Neural crest cell (in vitro differentiated cells): ENCODE measurements at regions not wholly inside any gene's neighbourhood (a gene's known extent, or its start where the extent isn't known, plus 50 kb on each side); places are given as distances from the start of the nearest gene placed in this dataset.

Experiments used
- DNase-seq: peaks from one replicate; pipeline ENCODE4 v3.0.0; 2021; ENCODE audit warnings: low read depth, mixed read lengths, low spot score
- H3K27ac Mint-ChIP-seq: one replicate; pipeline ENCODE4 v1.8.0; 2021; ENCODE audit warnings: mild to moderate bottlenecking, mixed read lengths; ENCODE audit not compliant: unreplicated experiment
- H3K27me3 Mint-ChIP-seq: 2 replicates; pipeline ENCODE4 v1.8.0; 2021; ENCODE audit warnings: low read depth, mild to moderate bottlenecking, mixed read lengths
- H3K36me3 Mint-ChIP-seq: 2 replicates; pipeline ENCODE4 v1.8.0; 2021; ENCODE audit warnings: low read depth, mild to moderate bottlenecking, mixed read lengths
- H3K4me1 Mint-ChIP-seq: 2 replicates; pipeline ENCODE4 v1.8.0; 2021; ENCODE audit warnings: mixed read lengths
- H3K4me3 Mint-ChIP-seq: one replicate; pipeline ENCODE4 v1.8.0; 2021; ENCODE audit warnings: mild to moderate bottlenecking, mixed read lengths
- H3K9me3 Mint-ChIP-seq: 2 replicates; pipeline ENCODE4 v1.8.0; 2021; ENCODE audit warnings: mixed read lengths
- CTCF ChIP-seq: fragments of 200-600 bp; sonication (generic); conservative IDR thresholded peaks from 2 replicates; pipeline ENCODE4 v1.5.0; 2021; ENCODE audit warnings: antibody characterized with exemption, mild to moderate bottlenecking

GRCh38 chr4:89521826-89522225 lies 214.2 kb upstream of the GPRIN3 start:
- no peak for TF ChIP-seq CTCF
- Mint-ChIP-seq H3K4me3 (no peak overlapping the region), H3K27ac (no peak overlapping the region), H3K36me3 (no peaks in the 10 kb centered on the region), H3K9me3 (peaks cover 6% of the 10 kb centered on the region), H3K4me1 (no peaks in the 10 kb centered on the region), H3K27me3 (no peaks in the 10 kb centered on the region)
- DNase-seq: no peak

- no peak for TF ChIP-seq CTCF
- no peak for DNase-seq
- H3K27ac Mint-ChIP-seq: no peak overlapping the region
- no peaks in the 10 kb centered on the region for H3K36me3 Mint-ChIP-seq
- no peak overlapping the region for H3K4me3 Mint-ChIP-seq
- H3K27me3 Mint-ChIP-seq: no peaks in the 10 kb centered on the region
- no peaks in the 10 kb centered on the region for H3K4me1 Mint-ChIP-seq
- H3K9me3 Mint-ChIP-seq: no peaks in the 10 kb centered on the region
These were observed 212.2 kb upstream of the GPRIN3 start for GRCh38 chr4:89519771-89520320.

- no peak for DNase-seq
- H3K4me1 Mint-ChIP-seq: no peaks in the 10 kb centered on the region
- H3K4me3 Mint-ChIP-seq: no peak overlapping the region
- H3K27me3 Mint-ChIP-seq: no peaks in the 10 kb centered on the region
- H3K36me3 Mint-ChIP-seq: no peaks in the 10 kb centered on the region
- no peaks in the 10 kb centered on the region for H3K9me3 Mint-ChIP-seq
- no peak for TF ChIP-seq CTCF
- H3K27ac Mint-ChIP-seq: no peak overlapping the region
These were observed 210.7 kb upstream of the GPRIN3 start for GRCh38 chr4:89518259-89518658.

- H3K9me3 Mint-ChIP-seq: no peaks in the 10 kb centered on the region
- H3K4me1 Mint-ChIP-seq: no peaks in the 10 kb centered on the region
- TF ChIP-seq CTCF: no peak
- no peaks in the 10 kb centered on the region for H3K36me3 Mint-ChIP-seq
- H3K27ac Mint-ChIP-seq: no peak overlapping the region
- no peaks in the 10 kb centered on the region for H3K27me3 Mint-ChIP-seq
- no peak for DNase-seq
- no peak overlapping the region for H3K4me3 Mint-ChIP-seq
These were observed 207.2 kb upstream of the GPRIN3 start for GRCh38 chr4:89514811-89515210.

GRCh38 chr4:89511776-89512175 lies 204.2 kb upstream of the GPRIN3 start:
- H3K27me3 Mint-ChIP-seq: no peaks in the 10 kb centered on the region
- H3K9me3 Mint-ChIP-seq: peaks cover 2% of the 10 kb centered on the region
- no peaks in the 10 kb centered on the region for H3K36me3 Mint-ChIP-seq
- H3K4me1 Mint-ChIP-seq: no peaks in the 10 kb centered on the region
- no peak for DNase-seq
- no peak overlapping the region for H3K4me3 Mint-ChIP-seq
- no peak for TF ChIP-seq CTCF
- no peak overlapping the region for H3K27ac Mint-ChIP-seq
